Neural cell (in vitro differentiated cells): ENCODE measurements at regions not wholly inside any gene's neighbourhood (a gene's known extent, or its start where the extent isn't known, plus 50 kb on each side); places are given as distances from the start of the nearest gene placed in this dataset.

Experiments
- H2AFZ ChIP-seq: fragments of 200-600, 300-800 bp; sonication (generic), shearing (Covaris generic); 2 replicates; pipeline ENCODE4 v1.6.0; 2014; ENCODE audit warnings: low read depth, mild to moderate bottlenecking, antibody characterized with exemption, low read length, moderate library complexity
- H3F3A ChIP-seq: fragments of 200-600 bp; shearing (Covaris generic); 2 replicates; pipeline ENCODE4 v1.6.1; 2016; ENCODE audit warnings: mild to moderate bottlenecking, moderate library complexity, mixed read lengths, antibody characterized with exemption, low read length; ENCODE audit not compliant: insufficient read depth, poor library complexity, severe bottlenecking
- H3K27ac ChIP-seq: fragments of 200-600, 300-800 bp; sonication (generic), shearing (Covaris generic); 2 replicates; pipeline ENCODE4 v1.5.1; 2014; ENCODE audit warnings: mild to moderate bottlenecking, low read length, moderate library complexity
- H3K27me3 ChIP-seq: fragments of 300-800, 200-600 bp; sonication (generic), shearing (Covaris generic); 2 replicates; pipeline ENCODE4 v1.6.0; 2014; ENCODE audit warnings: mild to moderate bottlenecking, low read depth, low read length, moderate library complexity; ENCODE audit not compliant: insufficient read depth
- H3K36me3 ChIP-seq: fragments of 300-800, 200-600 bp; sonication (generic), shearing (Covaris generic); 2 replicates; pipeline ENCODE4 v1.5.1; 2014; ENCODE audit warnings: mild to moderate bottlenecking, antibody characterized with exemption, low read length, moderate library complexity; ENCODE audit not compliant: insufficient read depth
- H3K4me2 ChIP-seq: fragments of 300-800, 200-600 bp; sonication (generic), shearing (Covaris generic); 2 replicates; pipeline ENCODE4 v1.6.0; 2014; ENCODE audit warnings: mild to moderate bottlenecking, low read length
- H3K4me3 ChIP-seq: fragments of 300-800, 200-600 bp; sonication (generic), shearing (Covaris generic); 2 replicates; pipeline ENCODE4 v1.5.1; 2014; ENCODE audit warnings: mild to moderate bottlenecking, low read length, moderate library complexity
- H3K79me2 ChIP-seq: fragments of 200-600 bp; shearing (Covaris generic); replicated peaks from 2 replicates; pipeline ENCODE4 v1.6.0; 2014; ENCODE audit warnings: mild to moderate bottlenecking, low read length, moderate library complexity; ENCODE audit not compliant: insufficient read depth
- H3K9ac ChIP-seq: fragments of 300-800, 200-600 bp; sonication (generic), shearing (Covaris generic); 2 replicates; pipeline ENCODE4 v1.6.1; 2016; ENCODE audit warnings: mild to moderate bottlenecking, low read length, mixed read lengths
- H3K9me2 ChIP-seq: fragments of 200-600 bp; shearing (Covaris generic); 2 replicates; pipeline ENCODE4 v1.6.1; 2016; ENCODE audit warnings: mild to moderate bottlenecking, low read length, mixed read lengths; ENCODE audit not compliant: insufficient read depth
- H3K9me3 ChIP-seq: fragments of 200-600, 300-800 bp; sonication (generic), shearing (Covaris generic); 2 replicates; pipeline ENCODE4 v1.6.1; 2016; ENCODE audit warnings: mild to moderate bottlenecking, mixed run types, low read length, moderate library complexity, mixed read lengths
- H4K20me1 ChIP-seq: fragments of 200-600 bp; shearing (Covaris generic); 2 replicates; pipeline ENCODE4 v1.6.1; 2016; ENCODE audit warnings: mild to moderate bottlenecking, mixed run types; ENCODE audit not compliant: insufficient read depth
- CTCF ChIP-seq: fragments of 450-650 bp; IDR thresholded peaks from 2 replicates; pipeline ENCODE4 v1.5.1; 2014; ENCODE audit warnings: antibody characterized with exemption, mild to moderate bottlenecking, moderate library complexity; ENCODE audit not compliant: poor library complexity, severe bottlenecking
- EP300 ChIP-seq: fragments of 450-650 bp; conservative IDR thresholded peaks from 2 replicates; pipeline ENCODE4 v1.6.1; 2014; ENCODE audit warnings: antibody characterized with exemption, mild to moderate bottlenecking, moderate library complexity; ENCODE audit not compliant: poor library complexity, severe bottlenecking
- EZH2 ChIP-seq: fragments of 200-600, 300-800 bp; shearing (Covaris generic), sonication (generic); IDR thresholded peaks from 2 replicates; pipeline ENCODE4 v1.6.1; 2014; ENCODE audit warnings: antibody characterized with exemption, low read length, borderline replicate concordance, mild to moderate bottlenecking; ENCODE audit not compliant: insufficient read depth, poor library complexity, severe bottlenecking
- MXI1 ChIP-seq: fragments of 450-650 bp; conservative IDR thresholded peaks from 2 replicates; pipeline ENCODE4 v1.6.1; 2014; ENCODE audit warnings: antibody characterized with exemption, mild to moderate bottlenecking; ENCODE audit not compliant: poor library complexity, severe bottlenecking
- POLR2AphosphoS5 ChIP-seq: IDR thresholded peaks from 2 replicates; pipeline ENCODE4 v1.6.1; 2012
- RAD21 ChIP-seq: fragments of 450-650 bp; conservative IDR thresholded peaks from 2 replicates; pipeline ENCODE4 v1.6.1; 2014; ENCODE audit warnings: antibody characterized with exemption, mild to moderate bottlenecking, moderate library complexity
- REST ChIP-seq: IDR thresholded peaks from 2 replicates; pipeline ENCODE4 v1.6.1; 2012; ENCODE audit warnings: borderline replicate concordance
- SMC3 ChIP-seq: fragments of 450-650 bp; conservative IDR thresholded peaks from 2 replicates; pipeline ENCODE4 v1.6.1; 2014; ENCODE audit warnings: antibody characterized with exemption, mild to moderate bottlenecking, moderate library complexity; ENCODE audit not compliant: poor library complexity
- TAF1 ChIP-seq: IDR thresholded peaks from 2 replicates; pipeline ENCODE4 v1.6.1; 2012; ENCODE audit warnings: low read depth

- Histone ChIP-seq H3F3A (no peaks in the 10 kb centered on the region), H3K9me3 (no peaks in the 10 kb centered on the region), H4K20me1 (no peaks in the 10 kb centered on the region), H3K9me2 (no peaks in the 10 kb centered on the region), H3K79me2 (no peaks in the 10 kb centered on the region), H2AFZ (no peak overlapping the region), H3K27me3 (no peaks in the 10 kb centered on the region), H3K4me3 (no peak overlapping the region), H3K36me3 (no peaks in the 10 kb centered on the region), H3K27ac (no peak overlapping the region), H3K4me2 (no peak overlapping the region), H3K9ac (no peak overlapping the region)
- TF ChIP-seq EZH2, result no peak
- no peak for TF ChIP-seq REST
- no peak for TF ChIP-seq MXI1
These were observed 87.1 kb downstream of the FZD10 start for GRCh38 chr12:130249376-130249775.

- no peaks in the 10 kb centered on the region for H3K36me3 ChIP-seq
- H4K20me1 ChIP-seq, result no peaks in the 10 kb centered on the region
- no peak overlapping the region for H2AFZ ChIP-seq
- H3K4me3 ChIP-seq, result no peak overlapping the region
- H3K4me2 ChIP-seq, result no peak overlapping the region
- H3K9me2 ChIP-seq, result no peaks in the 10 kb centered on the region
- no peaks in the 10 kb centered on the region for H3K79me2 ChIP-seq
- H3F3A ChIP-seq, result no peaks in the 10 kb centered on the region
- H3K27me3 ChIP-seq, result no peaks in the 10 kb centered on the region
- no peak overlapping the region for H3K27ac ChIP-seq
- H3K9me3 ChIP-seq, result no peaks in the 10 kb centered on the region
- TF ChIP-seq SMC3 (no peak), EP300 (no peak)
- H3K9ac ChIP-seq, result no peak overlapping the region
These were observed 86.4 kb upstream of the PIWIL1 start for GRCh38 chr12:130251236-130251780.

- Histone ChIP-seq H3K9me3 (no peaks in the 10 kb centered on the region), H3K9me2 (no peaks in the 10 kb centered on the region), H3K27me3 (no peaks in the 10 kb centered on the region), H4K20me1 (no peaks in the 10 kb centered on the region), H3K79me2 (no peaks in the 10 kb centered on the region), H2AFZ (no peak overlapping the region), H3K4me3 (no peak overlapping the region), H3K9ac (no peak overlapping the region), H3K27ac (no peak overlapping the region), H3K4me2 (no peak overlapping the region), H3F3A (no peaks in the 10 kb centered on the region), H3K36me3 (no peaks in the 10 kb centered on the region)
- TF ChIP-seq REST (no peak), SMC3 (no peak), TAF1 (no peak), RAD21 (no peak), POLR2AphosphoS5 (no peak), MXI1 (no peak), EP300 (no peak), CTCF (no peak), EZH2 (no peak)
These were observed 83.8 kb upstream of the PIWIL1 start for GRCh38 chr12:130253866-130254265.
